Left lung (tissue), 4 donors: ENCODE measurements at regions not wholly inside any gene's neighbourhood (a gene's known extent, or its start where the extent isn't known, plus 50 kb on each side); places are given as distances from the start of the nearest gene placed in this dataset.

Source experiments
- ATAC-seq: fragments of 200-7000 bp; cut with Tn5 transposase; one replicate; pipeline ENCODE4 v1.9.1; 2020; ENCODE audit warnings: moderate library complexity
- DNase-seq, 4 donors: peaks; one replicate each; pipeline ENCODE4 v3.0.0-alpha.2; 2013 to 2020
- H3K27ac ChIP-seq, 2 donors: fragments of 200-600 bp; sonication (generic) in 1 of 2; one replicate each; pipeline versions ENCODE4 v1.5.0 to v1.8.0; 2020 to 2021
- H3K27me3 ChIP-seq, 2 donors: fragments of 200-600 bp; sonication (generic) in 1 of 2; one replicate each; pipeline versions ENCODE4 v1.5.0 to v1.8.0; 2020 to 2021
- H3K36me3 ChIP-seq, 2 donors: fragments of 200-600 bp; sonication (generic) in 1 of 2; one replicate each; pipeline versions ENCODE4 v1.5.0 to v1.8.0; 2020 to 2021
- H3K4me1 ChIP-seq, 2 donors: fragments of 200-600 bp; one replicate each; pipeline ENCODE4 v1.8.0; 2021
- H3K4me3 ChIP-seq, 2 donors: fragments of 200-600 bp; sonication (generic) in 1 of 2; one replicate each; pipeline versions ENCODE4 v1.5.0 to v1.8.0; 2020 to 2021; ENCODE audit warnings: mild to moderate bottlenecking in 1 of 2
- H3K9me3 ChIP-seq, 2 donors: fragments of 200-600 bp; sonication (generic) in 1 of 2; one replicate each; pipeline versions ENCODE4 v1.5.0 to v1.8.0; 2020 to 2021
- intact Hi-C, 2 donors: fragments of 100-400 bp; cut with DNase I; formaldehyde crosslinking; loops; one replicate each; pipeline versions ENCODE4 v1.11.2 to v1.14.2; 2022
- TF ChIP-seq, protein P1 (sequence below), 2 donors: fragments of 200-600 bp; sonication (generic) in 1 of 2; IDR thresholded peaks; one replicate each; pipeline versions ENCODE4 v1.5.0 to v1.8.0; 2021; ENCODE audit warnings: antibody characterized with exemption in 2 of 2
- donor health status: DM: no; HTN: yes; CAD: no.
- donor health status: DM: no; HTN: no; CAD: no.

DNA sequence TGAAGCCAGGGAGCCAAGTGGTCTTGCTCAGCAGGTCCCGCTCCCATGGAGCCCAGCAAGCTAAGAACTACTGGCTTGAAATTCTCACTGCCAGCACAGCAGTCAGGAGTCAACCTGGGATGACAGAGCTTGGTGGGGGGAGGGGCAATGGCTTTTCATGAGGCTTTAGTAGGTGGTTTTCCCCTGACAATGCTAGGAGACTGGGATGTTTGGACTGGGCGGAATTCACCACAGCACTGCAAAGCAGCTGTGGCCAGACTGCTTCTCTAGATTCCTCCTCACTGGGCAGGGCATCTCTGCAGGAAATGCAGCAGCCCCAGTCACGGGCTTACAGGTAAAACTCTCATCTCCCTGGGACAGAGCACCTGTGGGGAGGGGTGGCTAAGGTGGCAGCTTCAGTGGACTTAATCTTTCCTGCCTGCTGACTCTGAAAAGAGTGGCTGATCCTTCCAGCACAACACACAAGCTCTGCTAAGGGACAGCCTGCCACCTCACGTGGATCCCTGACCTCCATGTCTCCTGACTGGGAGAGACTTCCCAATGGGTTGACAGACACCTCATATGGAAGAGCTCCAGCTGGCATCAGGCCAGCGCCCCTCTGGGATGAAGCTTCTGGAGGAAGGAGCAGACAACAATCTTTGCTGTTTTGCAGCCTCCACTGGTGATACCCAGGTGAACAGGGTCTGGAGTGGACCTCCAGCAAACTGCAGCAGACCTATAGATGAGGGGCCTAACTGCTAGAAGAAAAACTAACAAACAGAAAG, 349.7 kb upstream of the ST6GAL2 start:
- ATAC-seq (no peak), DNase-seq (no peak)
- Histone ChIP-seq H3K9me3 (peaks cover 0 to 9% of the 10 kb centered on the region in 2 donors), H3K27me3 (no peaks in the 10 kb centered on the region), H3K4me3 (no peak overlapping the region), H3K27ac (no peak overlapping the region), H3K4me1 (no peaks in the 10 kb centered on the region), H3K36me3 (no peaks in the 10 kb centered on the region)
- intact Hi-C loops = no loop called here
- TF ChIP-seq, protein P1, sequence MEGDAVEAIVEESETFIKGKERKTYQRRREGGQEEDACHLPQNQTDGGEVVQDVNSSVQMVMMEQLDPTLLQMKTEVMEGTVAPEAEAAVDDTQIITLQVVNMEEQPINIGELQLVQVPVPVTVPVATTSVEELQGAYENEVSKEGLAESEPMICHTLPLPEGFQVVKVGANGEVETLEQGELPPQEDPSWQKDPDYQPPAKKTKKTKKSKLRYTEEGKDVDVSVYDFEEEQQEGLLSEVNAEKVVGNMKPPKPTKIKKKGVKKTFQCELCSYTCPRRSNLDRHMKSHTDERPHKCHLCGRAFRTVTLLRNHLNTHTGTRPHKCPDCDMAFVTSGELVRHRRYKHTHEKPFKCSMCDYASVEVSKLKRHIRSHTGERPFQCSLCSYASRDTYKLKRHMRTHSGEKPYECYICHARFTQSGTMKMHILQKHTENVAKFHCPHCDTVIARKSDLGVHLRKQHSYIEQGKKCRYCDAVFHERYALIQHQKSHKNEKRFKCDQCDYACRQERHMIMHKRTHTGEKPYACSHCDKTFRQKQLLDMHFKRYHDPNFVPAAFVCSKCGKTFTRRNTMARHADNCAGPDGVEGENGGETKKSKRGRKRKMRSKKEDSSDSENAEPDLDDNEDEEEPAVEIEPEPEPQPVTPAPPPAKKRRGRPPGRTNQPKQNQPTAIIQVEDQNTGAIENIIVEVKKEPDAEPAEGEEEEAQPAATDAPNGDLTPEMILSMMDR (IDR thresholded peaks at IDR 0.05) = no peak

DNA sequence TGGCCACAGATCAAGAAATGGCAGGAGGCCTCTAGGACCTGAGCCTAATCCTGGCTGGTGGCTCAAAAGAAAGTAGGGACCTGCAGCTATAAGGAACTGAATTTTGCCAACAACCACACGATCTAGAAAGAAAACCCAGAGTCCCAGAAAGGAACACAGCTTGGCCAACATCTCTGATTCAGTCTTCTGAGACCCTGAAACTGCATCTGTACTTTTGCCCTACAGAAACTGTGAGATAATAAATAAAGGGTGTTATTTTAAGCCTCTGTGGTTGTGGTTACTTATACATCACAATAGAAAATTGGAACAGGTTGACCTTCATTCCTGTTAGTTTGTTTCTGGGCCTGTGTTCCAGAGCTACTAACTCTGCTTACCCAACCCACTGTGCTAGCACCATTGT, 356.8 kb upstream of the ST6GAL2 start:
- DNase-seq (no peak), ATAC-seq (no peak)
- no peaks in the 10 kb centered on the region for H3K36me3 ChIP-seq
- H3K27me3 ChIP-seq = no peaks in the 10 kb centered on the region
- no peaks in the 10 kb centered on the region for H3K4me1 ChIP-seq
- intact Hi-C loops = no loop called here
- no peak overlapping the region for H3K4me3 ChIP-seq
- TF ChIP-seq, protein P1 (IDR thresholded peaks at IDR 0.05) = no peak
- no peak overlapping the region for H3K27ac ChIP-seq
- no peaks in the 10 kb centered on the region for H3K9me3 ChIP-seq

DNA sequence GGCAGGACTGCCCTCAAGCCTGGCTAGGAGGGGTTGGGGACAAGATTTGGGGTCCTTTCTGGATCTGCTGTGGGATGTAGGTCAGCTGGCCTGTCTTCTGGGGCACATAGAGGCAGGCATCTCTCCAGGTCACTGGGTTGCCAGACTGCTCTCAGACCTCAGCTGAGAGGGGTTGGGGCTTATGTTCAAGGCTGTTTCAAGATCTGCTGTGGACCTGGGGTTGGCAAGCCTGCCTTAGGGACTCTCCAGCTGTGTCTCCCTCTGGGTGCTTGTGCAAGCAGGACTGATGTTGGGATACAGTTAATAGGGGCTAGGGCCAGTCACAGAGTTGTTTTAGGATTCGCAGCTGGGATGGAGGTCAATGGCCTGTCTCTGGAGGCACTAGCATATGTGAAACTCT, 363.0 kb upstream of the ST6GAL2 start:
- no peaks in the 10 kb centered on the region for H3K4me1 ChIP-seq
- H3K4me3 ChIP-seq = no peak overlapping the region
- intact Hi-C loops = no loop called here
- DNase-seq = no peak
- no peak overlapping the region for H3K27ac ChIP-seq
- TF ChIP-seq, protein P1 (IDR thresholded peaks at IDR 0.05) = no peak
- H3K36me3 ChIP-seq = no peaks in the 10 kb centered on the region
- peaks cover 0 to 7% of the 10 kb centered on the region in 2 donors for H3K9me3 ChIP-seq
- no peaks in the 10 kb centered on the region for H3K27me3 ChIP-seq
- no peak for ATAC-seq

DNA sequence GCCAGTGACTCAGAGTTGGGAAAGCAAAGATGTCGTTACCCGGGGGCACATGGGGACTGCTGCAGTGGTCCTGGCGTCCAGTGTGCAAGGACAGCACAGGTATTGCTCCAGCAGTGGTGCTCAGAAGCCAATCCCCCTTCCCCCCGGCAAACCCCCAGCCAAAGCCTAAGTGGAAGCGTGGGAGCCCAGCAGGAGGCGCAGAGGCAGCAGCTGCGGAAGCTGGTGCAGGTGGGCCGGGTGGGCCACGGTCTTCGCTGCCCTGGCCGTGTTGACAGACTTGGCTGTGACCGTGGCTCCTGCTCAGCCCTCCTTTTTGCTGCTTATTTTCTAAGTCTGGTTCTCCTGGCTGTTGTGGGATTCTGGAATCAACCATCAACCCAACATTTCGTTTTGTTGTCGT, 369.8 kb upstream of the ST6GAL2 start:
- Histone ChIP-seq H3K27ac (no peak overlapping the region), H3K36me3 (no peaks in the 10 kb centered on the region), H3K9me3 (peaks cover 0 to 7% of the 10 kb centered on the region in 2 donors), H3K4me1 (no peaks in the 10 kb centered on the region), H3K4me3 (no peak overlapping the region), H3K27me3 (no peaks in the 10 kb centered on the region)
- intact Hi-C loops = no loop called here
- peak in 1 of 4 donors; percentile 56 for DNase-seq
- ATAC-seq = no peak
- TF ChIP-seq, protein P1 (IDR thresholded peaks at IDR 0.05) = no peak

DNA sequence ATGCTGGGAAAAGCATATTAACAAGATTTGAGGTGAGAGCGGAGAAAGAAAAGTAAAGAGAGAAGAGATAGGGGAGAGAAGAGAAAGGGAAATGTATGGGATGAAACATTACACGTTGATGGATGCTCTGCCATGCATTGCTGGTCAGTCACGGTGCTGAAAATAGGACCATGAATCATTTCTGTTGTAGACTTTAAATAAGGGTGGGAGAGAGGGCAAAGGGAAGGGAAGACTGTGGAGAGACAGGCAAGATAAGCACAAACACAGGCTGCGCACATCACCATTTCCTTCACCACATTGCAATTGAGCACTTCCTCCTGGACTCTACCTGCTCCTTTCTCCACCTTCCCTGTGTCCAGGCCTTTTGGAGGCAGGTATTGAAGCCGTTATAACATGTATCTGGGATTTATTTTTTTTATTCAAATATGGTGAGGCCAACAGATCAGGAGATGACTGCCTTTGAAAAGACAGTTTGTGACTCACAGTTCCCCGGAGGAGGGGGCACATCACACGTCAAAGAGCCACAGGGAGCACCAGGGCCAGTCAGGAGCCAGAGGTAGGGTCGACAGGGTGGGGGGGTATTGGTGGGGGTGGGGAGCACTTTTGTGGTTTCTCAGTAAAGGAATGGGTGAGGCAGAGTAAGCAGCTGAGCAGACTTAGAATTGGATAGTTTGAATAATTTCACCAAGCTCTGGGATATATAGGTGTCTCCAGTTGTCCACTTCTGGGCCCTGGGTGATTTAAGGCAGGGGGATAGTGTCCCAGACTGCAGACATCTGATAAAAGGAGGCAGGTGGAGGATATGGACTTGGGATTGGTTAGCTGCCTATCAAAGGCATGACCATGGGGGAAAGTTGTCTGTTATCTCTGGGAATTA, 372.8 kb upstream of the ST6GAL2 start:
- Histone ChIP-seq H3K9me3 (no peaks in the 10 kb centered on the region), H3K36me3 (no peaks in the 10 kb centered on the region), H3K27ac (no peak overlapping the region), H3K4me3 (no peak overlapping the region), H3K27me3 (no peaks in the 10 kb centered on the region), H3K4me1 (no peaks in the 10 kb centered on the region)
- ATAC-seq (no peak), DNase-seq (no peak)
- TF ChIP-seq, protein P1 (IDR thresholded peaks at IDR 0.05) = no peak
- intact Hi-C loops = no loop called here
